ENCODE measurements at regions not wholly inside any gene's neighbourhood (a gene's known extent, or its start where the extent isn't known, plus 50 kb on each side); places are given as distances from the start of the nearest gene placed in this dataset.

- TF ChIP-seq GATA3 (IDR thresholded peaks at IDR 0.05; ENCODE audit: low read depth, low read length) (no peak), GATA2 (IDR thresholded peaks at IDR 0.05; ENCODE audit: low read depth, low read length) (no peak)
These were observed 77.8 kb downstream of the CASP12 start for GRCh38 chr11:104820431-104820830.
